PC-3 (cell line): ENCODE measurements at regions not wholly inside any gene's neighbourhood (a gene's known extent, or its start where the extent isn't known, plus 50 kb on each side); places are given as distances from the start of the nearest gene placed in this dataset.

ENCODE experiments used
- ATAC-seq: fragments of 200-7000 bp; cut with Tn5 transposase; 2 replicates; pipeline ENCODE4 v1.9.1; 2020; ENCODE audit warnings: mild to moderate bottlenecking, moderate library complexity
- BruUV-seq: library from RNA; stranded (reverse); fragments of 400-500 nt; replicated peaks from 2 replicates; lab custom pipeline; 2021; lab: Mats Ljungman, UMichigan
- CTCF ChIA-PET: fragments of 300-600 bp; sonication (Branson Sonifier 250); formaldehyde crosslinking; loops from one replicate; lab custom pipeline; 2022; ENCODE audit warnings: antibody characterized with exemption; lab: Charles Lee
- POLR2A ChIA-PET: fragments of 300-600 bp; sonication (Branson Sonifier 250); formaldehyde crosslinking; loops from one replicate; lab custom pipeline; 2022; ENCODE audit warnings: antibody characterized with exemption; ENCODE audit not compliant: unreplicated experiment; lab: Charles Lee
- DNase-seq: peaks from one replicate; pipeline ENCODE4 v3.0.0-alpha.2; 2015
- H2AFZ ChIP-seq: fragments of 300-600 bp; sonication (generic); 2 replicates; pipeline ENCODE4 v1.6.0; 2016; ENCODE audit warnings: antibody characterized with exemption, low read length
- H3F3A ChIP-seq: fragments of 300-600 bp; sonication (generic); one replicate; pipeline ENCODE4 v1.6.0; 2017; ENCODE audit warnings: antibody characterized with exemption, low read length, control low read depth, mild to moderate bottlenecking; ENCODE audit not compliant: unreplicated experiment
- H3K27ac ChIP-seq: fragments of 300-600 bp; sonication (generic); 2 replicates; pipeline ENCODE4 v1.5.1; 2016; ENCODE audit warnings: mild to moderate bottlenecking, low read length
- H3K27me3 ChIP-seq: fragments of 300-600 bp; sonication (generic); 2 replicates; pipeline ENCODE4 v1.6.1; 2016; ENCODE audit warnings: low read length, mixed read lengths
- H3K36me3 ChIP-seq: fragments of 300-600 bp; sonication (generic); 2 replicates; pipeline ENCODE4 v1.6.1; 2016; ENCODE audit warnings: low read depth, mixed run types, low read length, mixed read lengths
- H3K4me1 ChIP-seq: fragments of 300-600 bp; sonication (generic); 2 replicates; pipeline ENCODE4 v1.5.1; 2016; ENCODE audit warnings: low read length; ENCODE audit not compliant: insufficient read depth
- H3K4me2 ChIP-seq: fragments of 300-600 bp; sonication (generic); 2 replicates; pipeline ENCODE4 v1.6.0; 2016; ENCODE audit warnings: low read length
- H3K4me3 ChIP-seq: fragments of 300-600 bp; sonication (generic); 2 replicates; pipeline ENCODE4 v1.5.1; 2016; ENCODE audit warnings: mild to moderate bottlenecking, low read length, mixed read lengths
- H3K79me2 ChIP-seq: fragments of 300-600 bp; sonication (generic); 2 replicates; pipeline ENCODE4 v1.6.1; 2017; ENCODE audit warnings: low read length, mixed read lengths
- H3K9ac ChIP-seq: fragments of 300-600 bp; sonication (generic); 2 replicates; pipeline ENCODE4 v1.6.0; 2016; ENCODE audit warnings: mild to moderate bottlenecking, low read length
- H3K9me2 ChIP-seq: fragments of 300-600 bp; sonication (generic); replicated peaks from 2 replicates; pipeline ENCODE4 v1.6.1; 2016; ENCODE audit warnings: mixed run types, low read length, mixed read lengths
- H3K9me3 ChIP-seq: fragments of 300-600 bp; sonication (generic); 2 replicates; pipeline ENCODE4 v1.6.1; 2016; ENCODE audit warnings: low read length, mixed read lengths
- H4K20me1 ChIP-seq: fragments of 300-600 bp; sonication (generic); 2 replicates; pipeline ENCODE4 v1.6.1; 2016; ENCODE audit warnings: low read length, mixed read lengths
- EZH2 ChIP-seq: fragments of 300-600 bp; sonication (generic); IDR thresholded peaks from one replicate; pipeline ENCODE4 v1.6.1; 2017; ENCODE audit warnings: antibody characterized with exemption, mild to moderate bottlenecking, low read length; ENCODE audit not compliant: unreplicated experiment
- EZH2phosphoT487 ChIP-seq: fragments of 300-600 bp; sonication (generic); IDR thresholded peaks from 2 replicates; pipeline ENCODE4 v1.6.1; 2018; ENCODE audit warnings: mild to moderate bottlenecking, antibody characterized with exemption, low read length, borderline replicate concordance
- intact Hi-C: fragments of 100-400 bp; cut with micrococcal nuclease; formaldehyde crosslinking; loops from 2 replicates; pipeline ENCODE4 v1.9.0; 2023
- TF ChIP-seq, protein P1 (sequence below): fragments of 300-600 bp; sonication (generic); conservative IDR thresholded peaks from 2 replicates; pipeline ENCODE4 v1.5.1; 2017; ENCODE audit warnings: antibody characterized with exemption, low read depth, mild to moderate bottlenecking, low read length

GRCh38 chr9:4402501-4402900 is 87.8 kb upstream of the SLC1A1 start:
- no peak for DNase-seq
- Histone ChIP-seq H4K20me1 (no peaks in the 10 kb centered on the region), H2AFZ (no peak overlapping the region), H3K9ac (no peak overlapping the region), H3K4me3 (no peak overlapping the region), H3K79me2 (no peaks in the 10 kb centered on the region), H3K36me3 (no peaks in the 10 kb centered on the region), H3K27me3 (no peaks in the 10 kb centered on the region), H3K27ac (no peak overlapping the region), H3K9me2 (no peaks in the 10 kb centered on the region), H3F3A (no peaks in the 10 kb centered on the region), H3K4me2 (no peak overlapping the region), H3K9me3 (no peaks in the 10 kb centered on the region), H3K4me1 (no peaks in the 10 kb centered on the region)
- CTCF ChIA-PET: no interaction called here
- intact Hi-C loops: no loop called here
- POLR2A ChIA-PET: no interaction called here
- ATAC-seq: no peak
- no TSS peak for BruUV-seq
- TF ChIP-seq EZH2phosphoT487: no peak
- TF ChIP-seq, protein P1, sequence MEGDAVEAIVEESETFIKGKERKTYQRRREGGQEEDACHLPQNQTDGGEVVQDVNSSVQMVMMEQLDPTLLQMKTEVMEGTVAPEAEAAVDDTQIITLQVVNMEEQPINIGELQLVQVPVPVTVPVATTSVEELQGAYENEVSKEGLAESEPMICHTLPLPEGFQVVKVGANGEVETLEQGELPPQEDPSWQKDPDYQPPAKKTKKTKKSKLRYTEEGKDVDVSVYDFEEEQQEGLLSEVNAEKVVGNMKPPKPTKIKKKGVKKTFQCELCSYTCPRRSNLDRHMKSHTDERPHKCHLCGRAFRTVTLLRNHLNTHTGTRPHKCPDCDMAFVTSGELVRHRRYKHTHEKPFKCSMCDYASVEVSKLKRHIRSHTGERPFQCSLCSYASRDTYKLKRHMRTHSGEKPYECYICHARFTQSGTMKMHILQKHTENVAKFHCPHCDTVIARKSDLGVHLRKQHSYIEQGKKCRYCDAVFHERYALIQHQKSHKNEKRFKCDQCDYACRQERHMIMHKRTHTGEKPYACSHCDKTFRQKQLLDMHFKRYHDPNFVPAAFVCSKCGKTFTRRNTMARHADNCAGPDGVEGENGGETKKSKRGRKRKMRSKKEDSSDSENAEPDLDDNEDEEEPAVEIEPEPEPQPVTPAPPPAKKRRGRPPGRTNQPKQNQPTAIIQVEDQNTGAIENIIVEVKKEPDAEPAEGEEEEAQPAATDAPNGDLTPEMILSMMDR: no peak
- TF ChIP-seq EZH2: no peak

DNA sequence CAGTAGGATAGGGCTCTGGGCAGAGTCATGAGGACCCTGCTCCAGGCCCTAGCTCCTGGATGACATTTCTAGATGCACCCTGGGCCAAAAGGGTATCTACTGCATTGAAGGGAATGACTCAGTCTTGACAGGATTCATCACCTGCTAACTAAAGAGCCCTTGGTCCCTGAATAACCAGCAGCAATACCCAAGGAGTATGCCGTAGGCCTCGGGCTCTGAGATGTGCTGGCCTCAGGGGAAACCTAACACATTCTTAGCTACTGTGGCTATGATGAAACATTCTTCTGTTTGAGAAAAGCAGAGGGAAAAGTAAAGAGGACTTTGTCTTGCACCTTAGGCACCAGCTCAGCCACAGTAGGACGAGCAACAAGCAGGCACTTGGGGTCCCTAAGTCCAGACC is 89.5 kb upstream of the SLC1A1 start:
- no peaks in the 10 kb centered on the region for H4K20me1 ChIP-seq
- CTCF ChIA-PET: no interaction called here
- no peak overlapping the region for H3K4me2 ChIP-seq
- H3K27me3 ChIP-seq: no peaks in the 10 kb centered on the region
- ATAC-seq (no peak), DNase-seq (no peak)
- intact Hi-C loops: no loop called here
- POLR2A ChIA-PET: no interaction called here
- H2AFZ ChIP-seq: no peak overlapping the region
- no peaks in the 10 kb centered on the region for H3K79me2 ChIP-seq
- H3F3A ChIP-seq: no peaks in the 10 kb centered on the region
- no peaks in the 10 kb centered on the region for H3K9me3 ChIP-seq
- no peaks in the 10 kb centered on the region for H3K36me3 ChIP-seq
- no peaks in the 10 kb centered on the region for H3K9me2 ChIP-seq
- BruUV-seq: no TSS peak
- no peak overlapping the region for H3K4me3 ChIP-seq
- H3K4me1 ChIP-seq: no peaks in the 10 kb centered on the region
- TF ChIP-seq EZH2phosphoT487 (no peak), EZH2 (no peak)
- TF ChIP-seq, protein P1: no peak
- no peak overlapping the region for H3K9ac ChIP-seq
- no peak overlapping the region for H3K27ac ChIP-seq

- H2AFZ ChIP-seq: no peak overlapping the region
- no peaks in the 10 kb centered on the region for H3K4me1 ChIP-seq
- H3K4me3 ChIP-seq: no peak overlapping the region
- H3K27ac ChIP-seq: no peak overlapping the region
- no peak overlapping the region for H3K9ac ChIP-seq
- no peaks in the 10 kb centered on the region for H3F3A ChIP-seq
- no peaks in the 10 kb centered on the region for H3K9me3 ChIP-seq
- no peaks in the 10 kb centered on the region for H3K27me3 ChIP-seq
- no peak for DNase-seq
- no peak for ATAC-seq
- no peaks in the 10 kb centered on the region for H3K79me2 ChIP-seq
- no peaks in the 10 kb centered on the region for H3K9me2 ChIP-seq
- no TSS peak for BruUV-seq
- no peaks in the 10 kb centered on the region for H4K20me1 ChIP-seq
- ChIA-PET POLR2A (no interaction called here), CTCF (no interaction called here)
- H3K36me3 ChIP-seq: no peaks in the 10 kb centered on the region
- no peak overlapping the region for H3K4me2 ChIP-seq
- TF ChIP-seq EZH2phosphoT487: no peak
- TF ChIP-seq EZH2: no peak
- TF ChIP-seq, protein P1: no peak
- intact Hi-C loops: no loop called here
These were observed 92.4 kb upstream of the SLC1A1 start for GRCh38 chr9:4397917-4398316.
